Left ventricle myocardium superior (tissue), 1 donor: ENCODE measurements at regions not wholly inside any gene's neighbourhood (a gene's known extent, or its start where the extent isn't known, plus 50 kb on each side); places are given as distances from the start of the nearest gene placed in this dataset.
A peak's percentile ranks its signal among the peaks of the same experiment; 100 is the strongest.
"Not testable (repeated sequence)": the region's sequence is repeated elsewhere in the genome, so short reads cannot be mapped to it uniquely, and the experiment has no call there.

Experiments
- ATAC-seq: fragments of 200-7000 bp; cut with Tn5 transposase; one replicate; pipeline ENCODE4 v1.9.1; 2020; ENCODE audit warnings: mild to moderate bottlenecking, moderate library complexity
- DNase-seq: peaks from one replicate; pipeline ENCODE4 v3.0.0-alpha.2; 2020
- intact Hi-C: fragments of 100-400 bp; cut with micrococcal nuclease; formaldehyde crosslinking; loops from one replicate; pipeline ENCODE4 v1.11.0; 2022
- donor health status: DM: no; HTN: yes; CAD: no; lungs with severe emphysema.

DNA sequence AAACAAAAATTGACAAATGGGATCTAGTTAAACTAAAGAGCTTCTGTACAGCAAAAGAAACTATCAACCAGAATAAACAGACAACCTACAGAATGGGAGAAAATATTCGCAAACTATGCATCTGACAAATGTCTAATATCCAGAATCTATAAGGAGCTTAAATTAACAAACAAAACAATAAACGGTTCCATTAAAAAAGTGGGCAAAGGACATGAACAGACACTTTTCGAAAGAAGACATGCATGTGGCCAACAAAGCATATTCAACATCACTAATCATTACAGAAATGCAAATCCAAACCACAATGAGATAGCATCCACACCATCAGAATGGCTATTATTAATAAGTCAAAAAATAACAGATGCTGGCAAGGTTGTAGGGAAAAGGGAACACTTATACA is 50.5 kb upstream of the MED13L start:
- intact Hi-C loops, result not testable (repeated sequence)

DNA sequence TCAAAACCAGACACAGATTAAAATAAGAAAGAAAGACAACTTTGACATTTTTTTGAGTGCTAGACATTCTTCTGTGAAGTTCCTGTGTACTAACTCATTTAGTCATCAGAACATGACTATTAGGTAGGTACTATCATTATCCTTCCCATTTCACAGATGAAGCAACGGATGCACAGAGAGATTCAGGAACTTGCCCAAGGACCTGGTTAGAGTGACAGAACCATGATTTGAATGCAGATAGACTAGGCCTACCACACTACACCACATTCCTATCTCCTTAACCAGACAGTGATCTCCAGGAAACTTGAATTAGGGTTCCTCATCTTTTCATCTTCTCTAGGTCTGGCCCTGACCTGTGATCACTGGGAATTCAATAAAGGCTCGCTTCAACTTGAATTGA is 54.4 kb upstream of the MED13L start:
- DNase-seq, result no peak
- intact Hi-C loops, result no loop called here
- ATAC-seq, result no peak

More for the DNA sequence above, 50.5 kb upstream of the MED13L start:
- DNase-seq, ATAC-seq: not testable (repeated sequence)

DNA sequence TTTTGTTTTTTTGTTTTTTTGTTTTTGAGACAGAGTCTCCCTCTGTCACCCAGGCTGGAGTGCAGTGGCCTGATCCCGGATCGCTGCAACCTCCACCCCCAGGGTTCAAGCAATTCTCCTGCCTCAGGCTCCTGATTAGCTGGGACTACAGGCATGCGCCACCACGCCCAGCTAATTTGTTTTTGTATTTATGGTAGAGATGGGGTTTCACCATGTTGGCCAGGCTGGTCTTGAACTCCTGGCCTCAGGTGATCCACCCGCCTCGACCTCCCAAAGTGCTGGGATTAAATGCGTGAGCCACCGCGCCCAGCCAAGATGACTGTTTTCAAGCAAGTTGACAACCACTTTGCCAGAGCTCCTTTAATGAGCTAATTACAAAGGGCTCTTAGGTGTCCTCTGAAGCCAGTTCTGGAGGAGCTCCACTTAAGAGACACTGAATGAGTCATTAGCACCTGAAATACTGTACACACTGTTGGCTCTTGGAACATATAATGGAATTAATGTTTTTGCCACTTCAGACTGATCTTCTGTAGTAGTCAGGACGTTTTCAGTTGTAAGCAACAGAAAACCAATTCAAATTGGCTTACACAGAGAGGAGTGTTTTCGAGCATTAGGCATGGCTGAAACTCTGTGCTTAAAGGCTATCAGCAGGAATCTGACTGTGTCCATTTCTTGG is 55.4 kb upstream of the MED13L start:
- intact Hi-C loops, result no loop called here
- DNase-seq (no peak), ATAC-seq (no peak)

DNA sequence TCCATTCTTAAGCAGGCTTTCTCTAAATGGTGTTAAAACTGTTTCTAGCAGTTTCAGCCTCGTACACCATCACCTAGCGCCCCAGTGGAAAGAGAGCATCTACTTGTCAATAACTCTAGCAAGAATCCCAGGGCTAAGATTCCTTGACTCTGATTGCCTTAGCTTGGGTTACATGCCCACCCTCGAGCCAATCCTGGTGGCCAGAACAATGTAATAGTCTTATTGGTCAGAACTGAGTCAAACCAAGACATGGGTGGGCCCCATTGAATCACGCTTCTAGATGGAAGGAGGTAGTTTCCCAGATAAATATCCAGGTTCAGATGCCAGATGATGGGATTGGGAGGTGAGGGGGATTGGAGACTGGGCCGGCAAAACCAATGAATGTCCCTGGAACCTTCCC is 55.9 kb upstream of the MED13L start:
- no peak for ATAC-seq
- DNase-seq, result no peak
- intact Hi-C loops, result no loop called here

DNA sequence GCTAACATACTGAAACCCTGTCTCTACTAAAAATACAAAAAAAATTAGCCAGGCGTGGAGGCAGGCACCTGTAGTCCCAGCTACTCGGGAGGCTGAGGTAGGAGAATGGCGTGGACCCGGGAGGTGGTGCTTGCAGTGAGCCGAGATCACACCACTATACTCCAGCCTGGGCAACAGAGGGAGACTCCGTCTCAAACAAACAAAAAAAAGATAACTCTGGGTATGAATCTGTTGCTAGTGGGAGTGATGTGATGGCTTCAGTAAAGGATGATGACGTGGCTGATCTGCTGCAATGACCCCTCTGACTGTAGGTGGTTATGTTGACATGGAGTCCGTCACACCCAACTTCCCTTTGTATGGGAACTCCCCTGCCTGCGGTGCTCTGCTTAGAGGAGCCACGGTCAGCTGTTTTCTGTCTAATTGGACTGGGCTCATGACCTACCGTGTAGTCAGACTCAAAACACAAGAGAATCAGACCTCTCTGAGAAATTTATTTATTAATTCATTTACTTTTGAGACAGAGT is 59.1 kb upstream of the MED13L start:
- no peak for ATAC-seq
- intact Hi-C loops, result no loop called here
- no peak for DNase-seq

DNA sequence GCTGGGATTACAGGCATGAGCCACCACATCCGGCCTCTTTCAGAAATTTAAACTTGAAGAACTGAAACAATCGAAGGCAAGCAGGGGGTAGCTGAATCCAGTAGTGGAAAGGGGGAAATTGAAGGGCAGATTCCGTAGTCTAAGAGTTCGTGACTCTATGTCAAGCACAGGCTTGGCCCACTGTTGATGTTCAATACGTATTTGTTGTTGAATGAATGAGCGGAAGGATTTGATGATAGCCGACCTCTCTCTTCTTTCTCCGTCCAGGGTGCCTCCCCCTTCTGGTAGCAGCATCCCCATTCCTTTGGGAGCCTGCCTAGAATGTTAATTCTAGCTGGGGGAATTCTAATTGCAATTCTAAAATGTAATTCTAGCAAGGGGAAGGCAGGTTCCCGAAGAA is 59.8 kb upstream of the MED13L start:
- ATAC-seq (no peak), DNase-seq (no peak)
- intact Hi-C loops, result no loop called here

DNA sequence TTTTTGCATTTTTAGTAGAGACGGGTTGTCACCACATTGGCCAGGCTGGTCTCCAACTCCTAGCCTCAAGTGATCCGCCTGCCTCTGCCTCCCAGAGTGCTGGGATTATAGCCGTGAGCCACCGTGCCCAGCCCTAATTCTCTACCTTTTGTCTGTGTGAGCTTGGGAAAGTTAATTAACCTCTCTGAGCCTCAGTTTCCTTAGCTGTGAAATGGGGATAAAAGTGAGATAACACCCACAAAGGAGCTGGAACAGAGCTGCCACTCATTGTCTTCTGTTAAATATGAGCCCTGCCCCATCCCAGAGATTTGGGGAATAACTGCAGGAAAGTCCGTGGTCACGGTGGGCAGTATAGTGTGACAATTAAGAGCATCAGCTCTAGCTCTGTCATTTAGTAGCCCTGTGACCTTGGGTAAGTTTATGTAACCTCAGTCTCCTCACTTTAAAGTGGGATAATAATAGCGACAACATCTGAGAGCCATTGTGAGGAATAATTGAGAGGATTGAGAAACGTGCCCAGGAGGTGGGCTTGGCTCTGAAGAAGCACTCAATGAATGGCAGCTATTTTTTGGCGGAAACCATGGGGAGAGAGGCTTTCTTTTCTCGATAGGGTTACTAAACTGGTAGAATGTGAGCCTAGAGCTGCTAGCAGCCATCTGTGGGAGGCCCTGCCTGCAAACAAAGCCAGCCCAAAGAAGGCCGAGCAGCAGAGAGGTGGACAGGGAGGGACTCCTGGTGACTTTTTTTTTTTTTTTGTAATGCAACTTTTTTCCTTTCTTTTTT is 60.8 kb upstream of the MED13L start:
- ATAC-seq (no peak), DNase-seq (no peak)
- intact Hi-C loops, result no loop called here

DNA sequence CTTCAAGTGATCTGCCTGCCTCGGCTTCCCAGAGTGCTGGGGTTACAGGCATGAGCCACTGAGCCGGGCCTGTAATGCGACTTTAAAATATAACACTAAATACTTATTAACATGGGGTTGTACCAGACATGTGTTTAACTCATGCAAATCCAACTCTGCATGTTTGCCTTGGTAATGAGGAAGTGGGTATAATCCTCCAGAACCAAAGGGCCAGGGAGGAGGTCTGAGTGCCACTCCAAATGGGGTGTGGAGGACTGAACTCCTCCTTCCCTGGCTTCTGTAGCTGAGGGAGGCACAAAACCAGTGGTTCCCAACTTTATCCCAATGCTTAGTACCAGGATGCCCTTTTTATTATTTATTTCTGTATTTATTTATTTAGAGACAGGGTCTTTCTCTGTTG is 61.6 kb upstream of the MED13L start:
- DNase-seq, result no peak
- ATAC-seq, result no peak
- intact Hi-C loops, result no loop called here

DNA sequence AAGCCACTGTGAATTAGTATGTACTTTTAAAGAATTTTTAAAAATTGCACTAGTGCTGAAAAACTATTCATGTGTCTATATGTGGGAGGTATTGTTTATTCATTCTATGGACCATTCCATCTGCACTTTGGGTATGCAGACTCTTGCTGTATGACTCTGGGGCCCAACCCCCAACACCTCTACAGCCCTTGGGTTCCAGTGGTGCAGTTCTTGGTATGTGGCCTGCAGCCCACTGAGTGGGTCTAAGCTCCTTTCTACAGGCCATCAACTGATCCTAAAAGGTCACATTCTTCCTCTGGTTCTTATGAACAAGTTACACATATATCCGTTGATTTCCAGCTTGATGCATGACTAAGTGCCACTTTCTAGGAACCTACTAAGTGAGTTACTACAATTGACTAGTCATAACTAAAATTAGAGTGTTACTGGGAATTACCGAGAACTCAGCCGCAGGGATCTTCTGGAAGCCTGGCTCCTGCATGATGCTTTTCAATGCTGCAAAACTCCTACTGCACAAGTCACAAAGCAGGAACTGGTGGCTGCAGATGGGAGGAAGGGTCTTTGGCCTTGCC is 62.4 kb upstream of the MED13L start:
- DNase-seq, result no peak
- no peak for ATAC-seq
- intact Hi-C loops, result no loop called here

DNA sequence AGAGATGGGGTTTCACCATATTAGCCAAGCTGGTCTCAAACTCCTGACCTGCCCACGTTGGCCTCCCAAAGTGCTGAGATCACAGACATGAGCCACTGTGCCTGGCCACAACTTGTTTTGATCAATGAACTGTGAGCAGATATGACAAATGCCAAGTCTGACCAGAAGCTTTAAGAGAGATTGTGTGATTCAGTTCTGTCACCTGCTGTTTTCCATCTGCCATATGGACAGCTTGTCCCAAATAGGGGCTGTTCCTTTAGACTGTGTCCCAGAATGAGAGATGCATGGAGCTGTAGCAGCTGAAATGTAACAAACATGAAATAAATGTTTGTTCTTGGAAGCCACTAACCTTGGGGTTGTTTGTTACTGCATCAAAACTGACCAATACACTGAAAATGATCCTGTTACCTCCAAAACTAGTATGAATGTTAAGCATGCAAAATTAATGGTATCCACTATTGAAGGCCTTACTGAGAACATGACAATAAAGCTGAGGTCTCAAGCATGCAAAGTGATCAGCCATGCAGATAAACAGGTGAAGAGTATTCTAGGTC is 65.9 kb upstream of the MED13L start:
- no peak for DNase-seq
- ATAC-seq, result no peak
- intact Hi-C loops, result no loop called here

DNA sequence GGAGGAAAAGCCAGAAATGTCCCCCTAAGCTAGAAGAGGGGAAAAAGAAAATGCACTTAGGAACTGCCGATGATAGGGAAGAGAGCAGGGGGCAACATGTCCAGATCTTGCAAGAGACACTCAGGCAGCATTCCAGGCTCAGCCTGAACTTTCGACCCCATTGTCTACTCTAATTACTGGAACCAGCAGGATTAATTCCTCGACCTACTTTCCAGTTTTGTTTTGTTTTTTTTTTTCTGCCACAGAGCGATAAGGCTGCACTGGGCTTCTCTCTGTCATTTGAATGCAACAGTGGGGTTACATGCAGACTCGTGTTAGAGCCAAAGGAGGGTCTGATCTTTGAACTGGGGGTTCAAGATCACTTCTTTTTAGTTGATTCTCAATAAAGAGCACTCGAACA is 68.7 kb upstream of the MED13L start:
- no peak for DNase-seq
- intact Hi-C loops, result no loop called here
- no peak for ATAC-seq

DNA sequence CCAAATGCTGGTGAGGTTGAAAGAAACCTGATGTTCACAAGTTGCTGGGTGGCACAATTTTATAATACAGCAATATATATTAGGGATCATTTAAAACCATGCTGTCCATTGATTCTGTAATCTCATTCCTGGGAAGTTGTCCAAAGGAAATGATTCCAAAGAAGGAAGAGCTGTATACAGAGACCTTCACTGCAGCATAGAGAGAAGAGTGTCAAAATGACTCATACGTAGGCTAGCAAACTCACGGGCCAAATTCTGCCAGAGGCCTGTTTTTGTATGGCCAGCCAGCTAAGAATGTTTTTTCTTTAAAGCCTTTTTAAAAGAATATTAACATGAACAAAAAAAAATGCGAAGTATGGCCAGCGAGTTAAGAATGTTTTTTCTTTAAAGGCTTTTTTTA is 69.2 kb upstream of the MED13L start:
- intact Hi-C loops, result no loop called here
- peak; percentile 52 for ATAC-seq
- DNase-seq, result no peak

DNA sequence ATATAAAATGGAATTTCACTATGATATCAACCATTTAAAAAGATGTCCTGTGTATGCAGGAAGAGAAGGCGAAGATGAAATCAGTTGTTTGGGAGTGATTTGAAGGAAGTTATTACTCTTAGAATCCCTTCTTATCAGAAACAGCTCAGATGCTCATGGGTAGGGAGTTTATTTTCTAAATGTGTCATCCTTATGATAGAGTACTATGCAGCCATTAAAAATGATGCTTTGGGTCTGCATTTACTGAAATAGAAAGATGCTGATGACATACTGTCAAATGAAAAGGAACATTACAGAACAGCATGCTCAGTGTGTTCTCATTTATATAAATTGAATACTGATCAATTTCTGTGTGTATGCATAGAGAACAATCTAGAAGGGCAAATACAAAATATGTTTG is 69.8 kb upstream of the MED13L start:
- intact Hi-C loops, result no loop called here
- ATAC-seq (no peak), DNase-seq (no peak)

DNA sequence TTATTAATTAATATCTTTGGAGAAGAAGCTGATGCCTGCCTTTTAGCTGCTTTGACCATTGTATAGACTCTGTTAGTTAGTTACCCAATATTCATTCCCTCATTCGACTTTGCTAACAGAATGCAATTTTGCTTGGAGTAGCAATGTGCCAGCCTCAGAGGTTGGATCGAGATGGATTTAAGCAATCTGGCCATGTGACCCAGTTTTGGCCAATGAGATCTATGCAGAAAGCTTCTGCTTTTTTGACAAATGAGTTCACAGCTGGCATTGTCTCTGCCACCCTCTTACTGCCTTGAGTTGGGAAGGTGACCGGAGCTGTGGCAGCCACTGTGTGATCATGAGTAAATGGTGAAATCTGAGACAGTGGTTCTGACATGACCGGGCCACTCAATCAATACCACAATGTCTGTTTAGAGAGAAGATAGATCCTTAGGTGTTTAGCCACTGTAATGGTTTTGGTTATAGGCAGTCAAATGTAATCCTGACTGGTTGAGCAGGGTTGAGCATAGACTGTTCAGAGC is 74.9 kb upstream of the MED13L start:
- intact Hi-C loops, result no loop called here
- ATAC-seq, result no peak
- no peak for DNase-seq

DNA sequence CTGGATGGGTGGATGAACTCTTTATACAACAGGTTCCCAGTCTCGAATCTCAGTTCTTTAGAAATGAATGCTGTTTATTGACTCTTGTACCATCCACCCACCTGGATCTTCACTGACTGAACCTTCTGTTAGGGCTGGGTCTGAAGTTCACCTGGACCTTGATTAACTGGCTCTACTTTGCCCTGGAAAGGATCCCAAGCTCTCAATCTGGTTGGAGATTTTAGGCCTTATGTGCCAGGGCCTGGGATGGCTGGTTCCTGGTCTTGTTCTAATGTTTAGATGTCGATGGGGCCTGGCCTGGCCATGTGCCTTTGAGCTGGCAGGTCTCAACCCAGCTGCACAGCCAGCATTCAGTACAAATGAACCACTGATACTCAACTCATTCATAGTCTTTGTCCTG is 76.5 kb upstream of the MED13L start:
- ATAC-seq (no peak), DNase-seq (no peak)
- intact Hi-C loops, result no loop called here

DNA sequence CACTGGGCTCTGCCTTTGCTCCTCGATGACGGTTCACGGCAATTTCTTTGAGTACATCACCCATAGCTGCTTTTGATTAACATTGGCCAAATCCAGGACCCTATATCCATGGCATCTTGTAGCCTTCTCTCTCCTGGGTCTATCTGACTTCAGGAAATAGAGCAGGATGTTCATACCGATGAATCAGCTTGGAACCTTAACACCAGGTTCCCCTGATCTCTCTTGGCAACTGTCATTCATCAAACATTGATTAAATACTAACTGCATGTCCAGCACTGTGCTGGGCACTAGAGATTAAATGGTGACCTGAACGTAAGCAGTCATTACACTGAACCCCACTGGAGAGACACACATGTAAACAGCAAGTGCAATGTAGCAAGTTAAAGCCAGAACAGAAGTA is 77.0 kb upstream of the MED13L start:
- no peak for ATAC-seq
- intact Hi-C loops, result no loop called here

DNA sequence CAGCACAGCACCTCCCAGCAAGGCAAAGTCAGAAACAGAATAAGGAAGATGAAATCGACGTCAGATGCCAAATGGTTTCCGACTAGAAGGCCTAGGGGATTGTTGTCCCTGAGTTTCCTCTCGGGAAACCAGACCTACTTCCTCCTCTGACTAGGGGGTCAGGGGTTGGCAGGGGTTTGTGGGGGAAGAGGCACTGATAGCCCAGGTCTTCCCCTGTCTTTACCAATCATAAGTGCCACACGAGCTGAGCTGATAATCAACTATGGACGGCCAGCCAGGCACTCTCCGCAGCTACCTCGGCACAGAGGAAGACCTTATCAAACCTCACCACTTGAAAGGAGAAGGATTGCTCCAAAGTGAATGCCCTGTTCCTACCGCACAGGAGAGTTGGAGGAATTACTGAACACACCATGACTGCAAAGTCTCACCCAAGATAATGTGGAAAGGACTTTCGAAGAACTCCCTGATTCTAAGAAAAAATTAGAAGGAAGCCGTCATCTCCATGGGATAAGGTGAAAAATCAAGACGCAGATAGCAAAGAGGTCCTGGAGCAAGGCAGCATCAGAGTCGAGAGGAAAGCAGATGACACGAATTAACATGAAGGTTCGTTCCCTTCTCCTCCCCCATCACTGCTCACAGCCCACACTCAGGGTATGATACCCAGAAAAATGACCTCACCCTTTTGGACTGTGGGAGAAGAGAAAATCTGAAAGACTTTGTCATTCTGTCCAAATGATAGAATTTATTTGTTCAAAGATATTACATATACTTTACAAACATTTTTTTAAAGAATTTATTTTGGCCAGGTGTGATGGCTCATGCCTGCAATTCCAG is 77.7 kb upstream of the MED13L start:
- no peak for DNase-seq
- intact Hi-C loops, result no loop called here
- no peak for ATAC-seq

More for the DNA sequence above, 77.0 kb upstream of the MED13L start:
- no peak for DNase-seq

DNA sequence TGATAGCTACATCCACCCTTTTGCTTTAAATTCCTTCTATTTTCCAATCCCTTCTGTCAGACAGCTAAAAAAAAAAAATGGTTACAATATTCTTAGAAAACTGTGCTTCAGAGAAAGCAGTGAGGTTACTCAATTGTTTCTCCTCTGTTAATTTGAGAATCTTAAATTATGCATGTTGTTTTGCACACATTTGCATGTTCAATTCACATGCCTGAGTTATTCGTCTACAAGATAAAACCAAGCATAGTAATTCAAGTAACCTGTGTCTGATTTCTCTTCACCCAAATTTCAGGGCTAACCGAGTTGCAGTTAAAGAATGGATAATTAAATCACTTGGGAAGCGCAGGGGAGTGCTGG is 81.0 kb upstream of the MED13L start:
- intact Hi-C loops, result no loop called here

More for the DNA sequence above, 81.0 kb upstream of the MED13L start:
- no peak for DNase-seq
- no peak for ATAC-seq
